ENCODE measurements at regions not wholly inside any gene's neighbourhood (a gene's known extent, or its start where the extent isn't known, plus 50 kb on each side); places are given as distances from the start of the nearest gene placed in this dataset.

GRCh38 chr20:2234598-2235191, 61.1 kb upstream of the TGM3 start:
- in situ Hi-C loops (cut with MboI; ENCODE audit: low sequenced_read_pairs), result no loop called here

GRCh38 chr20:2236256-2236655, 59.5 kb upstream of the TGM3 start:
- in situ Hi-C loops (cut with MboI; ENCODE audit: low sequenced_read_pairs), result no loop called here

- in situ Hi-C loops (cut with MboI; ENCODE audit: low sequenced_read_pairs), result no loop called here
These were observed 58.7 kb upstream of the TGM3 start for GRCh38 chr20:2237059-2237458.

GRCh38 chr20:2238601-2239000, 57.2 kb upstream of the TGM3 start:
- in situ Hi-C loops (cut with MboI; ENCODE audit: low sequenced_read_pairs), result no loop called here

- in situ Hi-C loops (cut with MboI; ENCODE audit: low sequenced_read_pairs), result no loop called here
These were observed 55.0 kb upstream of the TGM3 start for GRCh38 chr20:2240835-2241234.

GRCh38 chr20:2242678-2243077, 53.1 kb upstream of the TGM3 start:
- in situ Hi-C loops (cut with MboI; ENCODE audit: low sequenced_read_pairs), result no loop called here

- in situ Hi-C loops (cut with MboI; ENCODE audit: low sequenced_read_pairs), result no loop called here
These were observed 51.3 kb upstream of the TGM3 start for GRCh38 chr20:2244523-2244922.

- in situ Hi-C loops (cut with MboI; ENCODE audit: low sequenced_read_pairs), result no loop called here
These were observed 50.8 kb upstream of the TGM3 start for GRCh38 chr20:2244993-2245392.

- in situ Hi-C loops (cut with MboI; ENCODE audit: low sequenced_read_pairs), result no loop called here
These were observed 50.2 kb upstream of the TGM3 start for GRCh38 chr20:2245637-2246036.

Data from HL-60/S4 treated with retinoic acid at 250 ng/mL for 4 days and 3 days (cell line).